ENCODE measurements at regions not wholly inside any gene's neighbourhood (a gene's known extent, or its start where the extent isn't known, plus 50 kb on each side); places are given as distances from the start of the nearest gene placed in this dataset.

- ChIA-PET POLR2A (no interaction called here), CTCF (no interaction called here)
- H3K9me3 ChIP-seq: no peaks in the 10 kb centered on the region
- TF ChIP-seq TCF12 (IDR thresholded peaks at IDR 0.05): no peak
- no peak for TF ChIP-seq FOXJ3 (CRISPR knock-in tag; IDR thresholded peaks at IDR 0.05)
- TF ChIP-seq MXI1 (IDR thresholded peaks at IDR 0.05; ENCODE audit: low read depth, low read length): no peak
- TF ChIP-seq IRF3 (IDR thresholded peaks at IDR 0.05; ENCODE audit: low read depth, low read length): no peak
- no peak for TF ChIP-seq RFX5 (IDR thresholded peaks at IDR 0.05; ENCODE audit: low read length)
- no peak for TF ChIP-seq FOXM1 (IDR thresholded peaks at IDR 0.05; ENCODE audit: low read depth)
- 47% methylated on average over 16 of the region's 16 CpGs for WGBS (ENCODE audit: low lambda C conversion rate)
- no peak overlapping the region for H3K4me3 ChIP-seq (ENCODE audit: low read depth in 2 of 2, low read length in 1 of 2)
- no peaks in the 10 kb centered on the region for H3K27me3 ChIP-seq (ENCODE audit: insufficient read depth)
- no peaks in the 10 kb centered on the region for H4K20me1 ChIP-seq (ENCODE audit: insufficient read depth)
- no peaks in the 10 kb centered on the region for H3K36me3 ChIP-seq (replicated peaks in 1 of 2; ENCODE audit: control insufficient read depth in 1 of 2, insufficient read depth in 2 of 2, low read length in 1 of 2)
- no peak overlapping the region for H3K4me2 ChIP-seq
- no peak overlapping the region for H3K9ac ChIP-seq
- no peaks in the 10 kb centered on the region for H3K79me2 ChIP-seq (ENCODE audit: insufficient read depth)
- H2AFZ ChIP-seq (ENCODE audit: low read depth): no peak overlapping the region
- no peaks in the 10 kb centered on the region for H3K9me2 ChIP-seq
- H3F3A ChIP-seq (replicated peaks; ENCODE audit: insufficient read depth): no peaks in the 10 kb centered on the region
- peaks cover 0 to 4% of the 10 kb centered on the region in 2 experiments; a peak in 1 of 4 replicates for H3K4me1 ChIP-seq (ENCODE audit: control insufficient read depth in 1 of 2, insufficient read depth in 2 of 2, low read depth in 1 of 2, low read length in 1 of 2)
- DNase-seq: no peak
- no peak overlapping the region for H3K27ac ChIP-seq (ENCODE audit: low read depth in 2 of 2, low read length in 1 of 2)
Measured at GRCh38 chr14:101372894-101373620, 188.2 kb upstream of the DIO3 start.

- WGBS (ENCODE audit: low lambda C conversion rate): 68% methylated on average over 22 of the region's 22 CpGs
- no peak overlapping the region for H2AFZ ChIP-seq (ENCODE audit: low read depth)
- no peaks in the 10 kb centered on the region for H3K36me3 ChIP-seq (replicated peaks in 1 of 2; ENCODE audit: control insufficient read depth in 1 of 2, insufficient read depth in 2 of 2, low read length in 1 of 2)
- no peaks in the 10 kb centered on the region for H3F3A ChIP-seq (replicated peaks; ENCODE audit: insufficient read depth)
- no peaks in the 10 kb centered on the region for H4K20me1 ChIP-seq (ENCODE audit: insufficient read depth)
- H3K4me3 ChIP-seq (ENCODE audit: low read depth in 2 of 2, low read length in 1 of 2): no peak overlapping the region
- CTCF ChIA-PET: no interaction called here
- POLR2A ChIA-PET: no interaction called here
- no peaks in the 10 kb centered on the region for H3K9me3 ChIP-seq
- no peaks in the 10 kb centered on the region for H3K79me2 ChIP-seq (ENCODE audit: insufficient read depth)
- no peak overlapping the region for H3K9ac ChIP-seq
- H3K9me2 ChIP-seq: no peaks in the 10 kb centered on the region
- H3K4me2 ChIP-seq: no peak overlapping the region
- H3K27ac ChIP-seq (ENCODE audit: low read depth in 2 of 2, low read length in 1 of 2): no peak overlapping the region
- no peaks in the 10 kb centered on the region for H3K27me3 ChIP-seq (ENCODE audit: insufficient read depth)
- DNase-seq: no peak
- H3K4me1 ChIP-seq (ENCODE audit: control insufficient read depth in 1 of 2, insufficient read depth in 2 of 2, low read depth in 1 of 2, low read length in 1 of 2): peaks cover 0 to 4% of the 10 kb centered on the region in 2 experiments; a peak in 1 of 4 replicates
- TF ChIP-seq RAD21 (IDR thresholded peaks at IDR 0.05; ENCODE audit: low read length): no peak
- no peak for TF ChIP-seq FOXM1 (IDR thresholded peaks at IDR 0.05; ENCODE audit: low read depth)
- TF ChIP-seq IRF3 (IDR thresholded peaks at IDR 0.05; ENCODE audit: low read depth, low read length): no peak
- TF ChIP-seq CHD2 (IDR thresholded peaks at IDR 0.05; ENCODE audit: low read length, partially characterized antibody): no peak
- TF ChIP-seq TCF12 (IDR thresholded peaks at IDR 0.05): no peak
- TF ChIP-seq EZH2phosphoT487 (IDR thresholded peaks at IDR 0.05; ENCODE audit: borderline replicate concordance, low read depth): no peak
- no peak for TF ChIP-seq FOSL2 (IDR thresholded peaks at IDR 0.05; ENCODE audit: borderline replicate concordance, low read depth)
- TF ChIP-seq USF1 (IDR thresholded peaks at IDR 0.05; ENCODE audit: borderline replicate concordance, low read depth): no peak
- TF ChIP-seq RFX5 (IDR thresholded peaks at IDR 0.05; ENCODE audit: low read length): no peak
- no peak for TF ChIP-seq MXI1 (IDR thresholded peaks at IDR 0.05; ENCODE audit: low read depth, low read length)
- TF ChIP-seq ELF1 (IDR thresholded peaks at IDR 0.05): no peak
- no peak for TF ChIP-seq YY1 (IDR thresholded peaks at IDR 0.05; ENCODE audit: low read depth)
- no peak for TF ChIP-seq RCOR1 (IDR thresholded peaks at IDR 0.05; ENCODE audit: low read length)
- TF ChIP-seq SIN3A (IDR thresholded peaks at IDR 0.05; ENCODE audit: borderline replicate concordance, low read depth, low read length): no peak
- TF ChIP-seq CTCF (IDR thresholded peaks at IDR 0.05): no peak
- TF ChIP-seq SMC3 (IDR thresholded peaks at IDR 0.05; ENCODE audit: low read depth, low read length): no peak
- no peak for TF ChIP-seq RXRA (IDR thresholded peaks at IDR 0.05; ENCODE audit: borderline replicate concordance, low read depth)
Measured at GRCh38 chr14:101373690-101374295, 187.5 kb upstream of the DIO3 start.

Data from SK-N-SH (cell line).